ENCODE measurements at regions not wholly inside any gene's neighbourhood (a gene's known extent, or its start where the extent isn't known, plus 50 kb on each side); places are given as distances from the start of the nearest gene placed in this dataset.

DNA sequence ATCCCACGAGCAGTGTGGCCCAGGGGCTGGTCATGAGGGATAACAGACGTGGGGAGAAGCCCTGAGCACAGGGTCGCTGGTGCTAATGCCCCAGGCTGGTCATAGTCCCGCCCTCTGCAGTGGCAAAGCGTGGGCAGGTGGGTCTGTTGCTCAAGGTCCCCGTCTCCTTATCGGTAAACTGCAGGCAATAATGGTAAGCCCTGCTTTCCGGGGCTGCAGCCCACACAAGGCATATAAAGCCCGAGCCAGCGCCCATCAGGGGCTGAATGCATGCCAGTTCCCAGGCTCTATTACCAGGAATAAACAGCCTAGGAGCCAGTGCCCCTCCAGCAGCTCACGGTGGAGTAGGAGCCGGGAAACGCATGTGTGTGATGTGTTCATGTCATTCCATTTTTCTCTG is 261.0 kb downstream of the BRD1 start (continued):
- TF ChIP-seq, protein P1, sequence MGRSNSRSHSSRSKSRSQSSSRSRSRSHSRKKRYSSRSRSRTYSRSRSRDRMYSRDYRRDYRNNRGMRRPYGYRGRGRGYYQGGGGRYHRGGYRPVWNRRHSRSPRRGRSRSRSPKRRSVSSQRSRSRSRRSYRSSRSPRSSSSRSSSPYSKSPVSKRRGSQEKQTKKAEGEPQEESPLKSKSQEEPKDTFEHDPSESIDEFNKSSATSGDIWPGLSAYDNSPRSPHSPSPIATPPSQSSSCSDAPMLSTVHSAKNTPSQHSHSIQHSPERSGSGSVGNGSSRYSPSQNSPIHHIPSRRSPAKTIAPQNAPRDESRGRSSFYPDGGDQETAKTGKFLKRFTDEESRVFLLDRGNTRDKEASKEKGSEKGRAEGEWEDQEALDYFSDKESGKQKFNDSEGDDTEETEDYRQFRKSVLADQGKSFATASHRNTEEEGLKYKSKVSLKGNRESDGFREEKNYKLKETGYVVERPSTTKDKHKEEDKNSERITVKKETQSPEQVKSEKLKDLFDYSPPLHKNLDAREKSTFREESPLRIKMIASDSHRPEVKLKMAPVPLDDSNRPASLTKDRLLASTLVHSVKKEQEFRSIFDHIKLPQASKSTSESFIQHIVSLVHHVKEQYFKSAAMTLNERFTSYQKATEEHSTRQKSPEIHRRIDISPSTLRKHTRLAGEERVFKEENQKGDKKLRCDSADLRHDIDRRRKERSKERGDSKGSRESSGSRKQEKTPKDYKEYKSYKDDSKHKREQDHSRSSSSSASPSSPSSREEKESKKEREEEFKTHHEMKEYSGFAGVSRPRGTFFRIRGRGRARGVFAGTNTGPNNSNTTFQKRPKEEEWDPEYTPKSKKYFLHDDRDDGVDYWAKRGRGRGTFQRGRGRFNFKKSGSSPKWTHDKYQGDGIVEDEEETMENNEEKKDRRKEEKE (IDR thresholded peaks at IDR 0.05): no peak
- no peak for TF ChIP-seq HDAC1 (CRISPR knock-in tag; IDR thresholded peaks at IDR 0.05)
- TF ChIP-seq SP140L (CRISPR knock-in tag; IDR thresholded peaks at IDR 0.05; ENCODE audit: borderline replicate concordance): no peak
- no peak for TF ChIP-seq MAFG (CRISPR knock-in tag; IDR thresholded peaks at IDR 0.05)
- no peak for TF ChIP-seq KLF12 (CRISPR knock-in tag; IDR thresholded peaks at IDR 0.05; ENCODE audit: borderline replicate concordance)
- TF ChIP-seq HOXD1 (CRISPR knock-in tag; IDR thresholded peaks at IDR 0.05): no peak
- no peak for TF ChIP-seq HNF4A (CRISPR knock-in tag; IDR thresholded peaks at IDR 0.05)
- TF ChIP-seq ZSCAN25 (CRISPR knock-in tag; IDR thresholded peaks at IDR 0.05): no peak

DNA sequence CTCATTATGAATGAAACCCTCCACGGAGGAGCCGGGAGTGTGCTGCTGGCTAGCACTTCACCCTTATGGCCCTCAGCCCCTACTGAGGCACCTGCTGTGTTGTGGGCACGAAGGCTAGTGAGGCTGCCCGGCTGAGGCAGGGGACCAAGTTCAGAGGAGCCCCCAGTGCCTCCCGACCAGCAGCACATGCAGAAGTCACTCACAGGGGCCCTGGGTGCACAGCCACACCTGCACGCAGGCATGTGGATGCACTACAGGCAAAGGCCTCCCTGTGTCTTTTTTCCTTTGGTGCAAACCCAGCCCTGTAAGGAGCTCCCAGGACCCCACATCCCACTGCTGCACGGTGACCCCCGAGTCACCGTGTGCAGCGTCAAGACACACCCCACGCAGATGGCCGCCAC is 261.5 kb downstream of the BRD1 start:
- no peak overlapping the region for H3K4me3 ChIP-seq (replicated peaks in 1 of 3; ENCODE audit: insufficient read depth in 1 of 3, low read depth in 2 of 3, low read length in 3 of 3)
- intact Hi-C loops (cut with micrococcal nuclease; ENCODE audit: unreplicated experiment) (no loop called here), in situ Hi-C loops (cut with HindIII; ENCODE audit: extremely low pct_ligation_motif_present, low pct_unique_long_range_greater_than_20kb) (no loop called here)
- no peaks in the 10 kb centered on the region for H3K79me2 ChIP-seq (ENCODE audit: insufficient read depth, low read length)
- ChIA-PET POLR2A (no interaction called here), CTCF (ENCODE audit: low intra/inter-chr PET ratio, low total read pairs) (no interaction called here)
- H2AFZ ChIP-seq (ENCODE audit: low read length): no peak overlapping the region
- 0% methylated on average over 2 of the region's 12 CpGs for WGBS (ENCODE audit: low lambda C conversion rate)
- H3K4me1 ChIP-seq (ENCODE audit: insufficient read depth, low read length): no peaks in the 10 kb centered on the region
- no peak overlapping the region for H3K27ac ChIP-seq (ENCODE audit: extremely low read length, insufficient read depth, low read length)
- DNase-seq (ENCODE audit: low spot score) (no peak), ATAC-seq (no peak), FAIRE-seq (no peak)
- no peaks in the 10 kb centered on the region for H3K36me3 ChIP-seq (replicated peaks in 1 of 2; ENCODE audit: control insufficient read depth in 1 of 2, insufficient read depth in 2 of 2, low read length in 2 of 2)
- no TSS peak for BruUV-seq (replicated peaks)
- H3K27me3 ChIP-seq (ENCODE audit: control insufficient read depth in 1 of 2, insufficient read depth in 2 of 2, low read length in 2 of 2): peaks cover 7 to 60% of the 10 kb centered on the region in 2 experiments; a peak in 4 of 5 replicates
- H3K9me3 ChIP-seq (ENCODE audit: low read length): no peaks in the 10 kb centered on the region
- H3K9ac ChIP-seq (ENCODE audit: insufficient read depth, low read depth, low read length): no peak overlapping the region
- no peak overlapping the region for H3K4me2 ChIP-seq (ENCODE audit: low read depth, low read length)
- H4K20me1 ChIP-seq (ENCODE audit: insufficient read depth, low read length): no peaks in the 10 kb centered on the region
- no peak for TF ChIP-seq THYN1 (CRISPR knock-in tag; IDR thresholded peaks at IDR 0.05; ENCODE audit: borderline replicate concordance, low read depth)
- TF ChIP-seq PCBP2 (optimal IDR thresholded peaks at IDR 0.05; ENCODE audit: low read depth, low read length, poor library complexity, severe bottlenecking): no peak
- no peak for TF ChIP-seq SIN3A (IDR thresholded peaks at IDR 0.05; ENCODE audit: borderline replicate concordance, low read depth, low read length)
- no peak for TF ChIP-seq TOPORS (CRISPR knock-in tag; IDR thresholded peaks at IDR 0.05)
- TF ChIP-seq CBFB (CRISPR knock-in tag; IDR thresholded peaks at IDR 0.05): no peak
- TF ChIP-seq, protein P2, sequence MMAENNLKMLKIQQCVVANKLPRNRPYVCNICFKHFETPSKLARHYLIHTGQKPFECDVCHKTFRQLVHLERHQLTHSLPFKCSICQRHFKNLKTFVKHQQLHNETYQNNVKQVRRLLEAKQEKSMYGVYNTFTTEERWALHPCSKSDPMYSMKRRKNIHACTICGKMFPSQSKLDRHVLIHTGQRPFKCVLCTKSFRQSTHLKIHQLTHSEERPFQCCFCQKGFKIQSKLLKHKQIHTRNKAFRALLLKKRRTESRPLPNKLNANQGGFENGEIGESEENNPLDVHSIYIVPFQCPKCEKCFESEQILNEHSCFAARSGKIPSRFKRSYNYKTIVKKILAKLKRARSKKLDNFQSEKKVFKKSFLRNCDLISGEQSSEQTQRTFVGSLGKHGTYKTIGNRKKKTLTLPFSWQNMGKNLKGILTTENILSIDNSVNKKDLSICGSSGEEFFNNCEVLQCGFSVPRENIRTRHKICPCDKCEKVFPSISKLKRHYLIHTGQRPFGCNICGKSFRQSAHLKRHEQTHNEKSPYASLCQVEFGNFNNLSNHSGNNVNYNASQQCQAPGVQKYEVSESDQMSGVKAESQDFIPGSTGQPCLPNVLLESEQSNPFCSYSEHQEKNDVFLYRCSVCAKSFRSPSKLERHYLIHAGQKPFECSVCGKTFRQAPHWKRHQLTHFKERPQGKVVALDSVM (CRISPR knock-in tag; IDR thresholded peaks at IDR 0.05): no peak
- TF ChIP-seq, protein P3, sequence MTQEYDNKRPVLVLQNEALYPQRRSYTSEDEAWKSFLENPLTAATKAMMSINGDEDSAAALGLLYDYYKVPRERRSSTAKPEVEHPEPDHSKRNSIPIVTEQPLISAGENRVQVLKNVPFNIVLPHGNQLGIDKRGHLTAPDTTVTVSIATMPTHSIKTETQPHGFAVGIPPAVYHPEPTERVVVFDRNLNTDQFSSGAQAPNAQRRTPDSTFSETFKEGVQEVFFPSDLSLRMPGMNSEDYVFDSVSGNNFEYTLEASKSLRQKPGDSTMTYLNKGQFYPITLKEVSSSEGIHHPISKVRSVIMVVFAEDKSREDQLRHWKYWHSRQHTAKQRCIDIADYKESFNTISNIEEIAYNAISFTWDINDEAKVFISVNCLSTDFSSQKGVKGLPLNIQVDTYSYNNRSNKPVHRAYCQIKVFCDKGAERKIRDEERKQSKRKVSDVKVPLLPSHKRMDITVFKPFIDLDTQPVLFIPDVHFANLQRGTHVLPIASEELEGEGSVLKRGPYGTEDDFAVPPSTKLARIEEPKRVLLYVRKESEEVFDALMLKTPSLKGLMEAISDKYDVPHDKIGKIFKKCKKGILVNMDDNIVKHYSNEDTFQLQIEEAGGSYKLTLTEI (CRISPR knock-in tag; conservative IDR thresholded peaks at IDR 0.05): no peak
- no peak for TF ChIP-seq ZNF101 (CRISPR knock-in tag; IDR thresholded peaks at IDR 0.05; ENCODE audit: borderline replicate concordance, low read depth)
- TF ChIP-seq, protein P4, sequence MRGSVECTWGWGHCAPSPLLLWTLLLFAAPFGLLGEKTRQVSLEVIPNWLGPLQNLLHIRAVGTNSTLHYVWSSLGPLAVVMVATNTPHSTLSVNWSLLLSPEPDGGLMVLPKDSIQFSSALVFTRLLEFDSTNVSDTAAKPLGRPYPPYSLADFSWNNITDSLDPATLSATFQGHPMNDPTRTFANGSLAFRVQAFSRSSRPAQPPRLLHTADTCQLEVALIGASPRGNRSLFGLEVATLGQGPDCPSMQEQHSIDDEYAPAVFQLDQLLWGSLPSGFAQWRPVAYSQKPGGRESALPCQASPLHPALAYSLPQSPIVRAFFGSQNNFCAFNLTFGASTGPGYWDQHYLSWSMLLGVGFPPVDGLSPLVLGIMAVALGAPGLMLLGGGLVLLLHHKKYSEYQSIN (CRISPR knock-in tag; IDR thresholded peaks at IDR 0.05; ENCODE audit: borderline replicate concordance): no peak
- no peak for TF ChIP-seq FOSL1 (CRISPR knock-in tag; IDR thresholded peaks at IDR 0.05; ENCODE audit: borderline replicate concordance)

Data from HepG2 (cell line).